ENCODE measurements at regions not wholly inside any gene's neighbourhood (a gene's known extent, or its start where the extent isn't known, plus 50 kb on each side); places are given as distances from the start of the nearest gene placed in this dataset.

DNA sequence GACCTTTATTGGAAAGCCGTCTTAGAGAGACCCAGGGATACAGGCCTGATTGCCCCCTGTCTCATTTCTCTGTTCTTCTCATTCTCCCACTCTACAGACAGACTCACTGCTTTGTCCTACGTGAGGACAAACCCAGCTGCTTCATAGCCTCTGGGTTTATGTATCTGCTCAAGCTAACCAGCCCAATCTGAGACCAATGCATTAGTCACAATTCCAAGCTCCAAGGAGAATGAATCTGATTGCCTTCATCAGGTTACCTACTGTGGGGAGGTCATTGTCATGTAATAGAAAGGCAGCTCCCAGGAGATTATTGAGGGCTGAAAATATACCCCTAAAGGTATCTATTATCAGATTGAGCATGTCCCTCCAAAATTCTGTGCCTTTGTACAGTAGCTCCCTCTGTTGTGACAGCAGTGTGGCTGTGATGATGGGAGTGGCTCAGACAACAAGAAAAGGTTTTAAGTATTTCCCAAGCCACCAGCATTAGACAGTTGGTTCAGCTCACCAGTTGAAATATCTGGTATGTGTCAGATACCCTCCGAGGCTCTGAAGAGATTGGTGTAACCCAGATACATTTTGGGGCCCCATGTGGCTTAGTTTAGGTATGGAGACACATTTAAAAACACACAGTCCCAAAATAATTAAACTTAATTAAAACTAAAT lies 123.1 kb upstream of the EEPD1 start:
- TF ChIP-seq POLR2A (IDR thresholded peaks at IDR 0.05; ENCODE audit: low read depth, low read length) (no peak), EZH2 (IDR thresholded peaks at IDR 0.05; ENCODE audit: borderline replicate concordance, low read depth, low read length, severe bottlenecking) (no peak), GATA2 (IDR thresholded peaks at IDR 0.05; ENCODE audit: insufficient read depth, insufficient read length, low read depth, low read length) (no peak), POLR2AphosphoS5 (IDR thresholded peaks at IDR 0.05; ENCODE audit: insufficient read depth, low read depth, low read length) (no peak)
- TF ChIP-seq, protein P1, sequence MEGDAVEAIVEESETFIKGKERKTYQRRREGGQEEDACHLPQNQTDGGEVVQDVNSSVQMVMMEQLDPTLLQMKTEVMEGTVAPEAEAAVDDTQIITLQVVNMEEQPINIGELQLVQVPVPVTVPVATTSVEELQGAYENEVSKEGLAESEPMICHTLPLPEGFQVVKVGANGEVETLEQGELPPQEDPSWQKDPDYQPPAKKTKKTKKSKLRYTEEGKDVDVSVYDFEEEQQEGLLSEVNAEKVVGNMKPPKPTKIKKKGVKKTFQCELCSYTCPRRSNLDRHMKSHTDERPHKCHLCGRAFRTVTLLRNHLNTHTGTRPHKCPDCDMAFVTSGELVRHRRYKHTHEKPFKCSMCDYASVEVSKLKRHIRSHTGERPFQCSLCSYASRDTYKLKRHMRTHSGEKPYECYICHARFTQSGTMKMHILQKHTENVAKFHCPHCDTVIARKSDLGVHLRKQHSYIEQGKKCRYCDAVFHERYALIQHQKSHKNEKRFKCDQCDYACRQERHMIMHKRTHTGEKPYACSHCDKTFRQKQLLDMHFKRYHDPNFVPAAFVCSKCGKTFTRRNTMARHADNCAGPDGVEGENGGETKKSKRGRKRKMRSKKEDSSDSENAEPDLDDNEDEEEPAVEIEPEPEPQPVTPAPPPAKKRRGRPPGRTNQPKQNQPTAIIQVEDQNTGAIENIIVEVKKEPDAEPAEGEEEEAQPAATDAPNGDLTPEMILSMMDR (IDR thresholded peaks at IDR 0.05; ENCODE audit: extremely low read depth in 1 of 2, insufficient read depth in 1 of 2, low read depth in 1 of 2, low read length in 2 of 2): no peak

Measured in endothelial cell of umbilical vein (primary cell).